HCT116 (cell line): ENCODE measurements at regions not wholly inside any gene's neighbourhood (a gene's known extent, or its start where the extent isn't known, plus 50 kb on each side); places are given as distances from the start of the nearest gene placed in this dataset.

Experiments
- ATAC-seq: fragments of 200-7000 bp; cut with Tn5 transposase; 2 replicates; pipeline ENCODE4 v1.9.1; 2020; ENCODE audit warnings: mild to moderate bottlenecking, moderate library complexity
- BruUV-seq: library from RNA; stranded (reverse); fragments of 400-500 nt; replicated peaks from 2 replicates; lab custom pipeline; 2021; lab: Mats Ljungman, UMichigan
- CTCF ChIA-PET: fragments of 300-600 bp; sonication (Branson Sonifier 250); formaldehyde crosslinking; loops from one replicate; lab custom pipeline; 2021; ENCODE audit warnings: antibody characterized with exemption; lab: Charles Lee
- POLR2A ChIA-PET: fragments of 300-600, 350-600 bp; sonication (Branson Sonifier 250); formaldehyde crosslinking; loops from one replicate; lab custom pipeline; 2021; ENCODE audit warnings: antibody characterized with exemption; lab: Charles Lee
- RAD21 ChIA-PET, 2 experiments: fragments of 300-600 bp; sonication (Branson Sonifier 250); formaldehyde crosslinking; loops; one replicate each; lab custom pipeline; 2023; ENCODE audit warnings: low total read pairs in 2 of 2; ENCODE audit not compliant: uncharacterized antibody in 2 of 2, unreplicated experiment in 2 of 2, low non-redundant PET in 1 of 2; lab: Charles Lee
- DNase-seq: peaks from one replicate; pipeline ENCODE4 v3.0.0-alpha.2; 2010; ENCODE audit warnings: low read depth, low spot score
- H2AFZ ChIP-seq: fragments of 200-600 bp; shearing (Covaris generic), sonication (generic); 2 replicates; pipeline ENCODE4 v1.6.1; 2017; ENCODE audit warnings: low read depth, mixed run types, mixed read lengths, antibody characterized with exemption, low read length; ENCODE audit not compliant: poor library complexity, severe bottlenecking
- H3K27ac ChIP-seq: 2 replicates; pipeline ENCODE4 v1.5.1; 2012; ENCODE audit warnings: low read depth, low read length
- H3K27me3 ChIP-seq: fragments of 200-600 bp; sonication (generic); 2 replicates; pipeline ENCODE4 v1.6.1; 2016; ENCODE audit warnings: mixed run types, low read length, mixed read lengths; ENCODE audit not compliant: insufficient read depth
- H3K36me3 ChIP-seq, 2 experiments: fragments of 200-500 bp in 1 of 2; fragments of 200-600 bp in 1 of 2; sonication (Bioruptor generic) in 1 of 2; sonication (generic) in 1 of 2; 2 replicates each; pipeline versions ENCODE4 v1.5.1 to v1.6.1; 2014 to 2016; ENCODE audit warnings: low read length in 2 of 2, inconsistent platforms in 1 of 2, mixed read lengths in 1 of 2, mixed run types in 1 of 2; ENCODE audit not compliant: insufficient read depth in 2 of 2, control insufficient read depth in 1 of 2
- H3K4me1 ChIP-seq, 2 experiments: fragments of 200-600 bp in 1 of 2; sonication (generic) in 1 of 2; 2 replicates each; pipeline versions ENCODE4 v1.5.1 to v1.6.1; 2012 to 2017; ENCODE audit warnings: low read length in 2 of 2, inconsistent platforms in 1 of 2, mild to moderate bottlenecking in 1 of 2, mixed read lengths in 1 of 2, mixed run types in 1 of 2, moderate library complexity in 1 of 2; ENCODE audit not compliant: insufficient read depth in 2 of 2, control insufficient read depth in 1 of 2
- H3K4me2 ChIP-seq: fragments of 200-600 bp; sonication (generic); 2 replicates; pipeline ENCODE4 v1.6.1; 2017; ENCODE audit warnings: mixed run types, low read length, mixed read lengths
- H3K4me3 ChIP-seq, 2 experiments: fragments of 200-600 bp in 1 of 2; sonication (generic) in 1 of 2; replicated peaks in 1 of 2; 2 replicates each; pipeline ENCODE4 v1.5.1; 2011 to 2016; ENCODE audit warnings: low read length in 2 of 2, control low read depth in 1 of 2, low read depth in 1 of 2, mild to moderate bottlenecking in 1 of 2, mixed read lengths in 1 of 2, mixed run types in 1 of 2
- H3K79me2 ChIP-seq: fragments of 200-600 bp; sonication (generic); 2 replicates; pipeline ENCODE4 v1.6.1; 2017; ENCODE audit warnings: mild to moderate bottlenecking, mixed run types, low read length, moderate library complexity, mixed read lengths; ENCODE audit not compliant: insufficient read depth
- H3K9ac ChIP-seq: fragments of 200-600 bp; sonication (generic); 2 replicates; pipeline ENCODE4 v1.6.1; 2016; ENCODE audit warnings: low read length, mixed read lengths
- H3K9me2 ChIP-seq: fragments of 200-600 bp; sonication (generic), shearing (Covaris generic); 2 replicates; pipeline ENCODE4 v1.6.1; 2017; ENCODE audit warnings: mixed run types, mild to moderate bottlenecking, moderate library complexity; ENCODE audit not compliant: insufficient read depth
- H3K9me3 ChIP-seq, 2 experiments: fragments of 200-500 bp in 1 of 2; fragments of 200-600 bp in 1 of 2; sonication (Bioruptor generic) in 1 of 2; sonication (generic) in 1 of 2; 2 replicates each; pipeline ENCODE4 v1.6.1; 2014 to 2017; ENCODE audit warnings: low read length in 2 of 2, mixed read lengths in 2 of 2, inconsistent platforms in 1 of 2, low read depth in 1 of 2, mild to moderate bottlenecking in 1 of 2, mixed run types in 1 of 2, moderate library complexity in 1 of 2; ENCODE audit not compliant: control insufficient read depth in 1 of 2, insufficient read depth in 1 of 2
- H4K20me1 ChIP-seq: fragments of 200-600 bp; sonication (generic), shearing (Covaris generic); 2 replicates; pipeline ENCODE4 v1.6.1; 2017; ENCODE audit warnings: mixed run types, mild to moderate bottlenecking, moderate library complexity; ENCODE audit not compliant: insufficient read depth
- CBX3 ChIP-seq: IDR thresholded peaks from 2 replicates; pipeline ENCODE4 v1.6.1; 2012; ENCODE audit warnings: low read depth
- CEBPB ChIP-seq: IDR thresholded peaks from 2 replicates; pipeline ENCODE4 v1.6.1; 2012; ENCODE audit warnings: low read depth
- ELF1 ChIP-seq: IDR thresholded peaks from 2 replicates; pipeline ENCODE4 v1.6.1; 2012; ENCODE audit warnings: low read depth, borderline replicate concordance
- EZH2 ChIP-seq: fragments of 200-600 bp; sonication (generic); IDR thresholded peaks from 2 replicates; pipeline ENCODE4 v1.6.1; 2017; ENCODE audit warnings: antibody characterized with exemption, mixed run types
- EZH2phosphoT487 ChIP-seq: fragments of 200-600 bp; IDR thresholded peaks from 2 replicates; pipeline ENCODE4 v1.6.1; 2018; ENCODE audit warnings: antibody characterized with exemption, borderline replicate concordance
- FOSL1 ChIP-seq: IDR thresholded peaks from 2 replicates; pipeline ENCODE4 v1.6.1; 2012; ENCODE audit warnings: low read depth
- JUND ChIP-seq: IDR thresholded peaks from 2 replicates; pipeline ENCODE4 v1.6.1; 2012
- POLR2AphosphoS5 ChIP-seq: IDR thresholded peaks from 2 replicates; pipeline ENCODE4 v1.6.1; 2011; ENCODE audit warnings: mild to moderate bottlenecking, low read depth, low read length, moderate library complexity
- RAD21 ChIP-seq: IDR thresholded peaks from 2 replicates; pipeline ENCODE4 v1.6.1; 2012; ENCODE audit warnings: low read depth, mild to moderate bottlenecking
- SIN3A ChIP-seq: IDR thresholded peaks from 2 replicates; pipeline ENCODE4 v1.6.1; 2012; ENCODE audit warnings: low read depth
- SP1 ChIP-seq: IDR thresholded peaks from 2 replicates; pipeline ENCODE4 v1.6.1; 2012; ENCODE audit warnings: low read depth
- SRF ChIP-seq: IDR thresholded peaks from 2 replicates; pipeline ENCODE4 v1.6.1; 2012; ENCODE audit warnings: low read depth
- YY1 ChIP-seq: IDR thresholded peaks from 2 replicates; pipeline ENCODE4 v1.6.1; 2011; ENCODE audit warnings: low read length, low read depth, moderate library complexity, mild to moderate bottlenecking; ENCODE audit not compliant: insufficient replicate concordance; ENCODE audit errors: extremely low read depth
- ZFX ChIP-seq: fragments of 450-650 bp; IDR thresholded peaks from 2 replicates; pipeline ENCODE4 v1.6.1; 2017
- ZNF274 ChIP-seq: fragments of 200-500 bp; sonication (Bioruptor generic); IDR thresholded peaks from 2 replicates; pipeline ENCODE4 v1.6.1; 2014; ENCODE audit warnings: mild to moderate bottlenecking, low read depth, low read length, inconsistent platforms
- intact Hi-C: fragments of 100-400 bp; cut with micrococcal nuclease; formaldehyde crosslinking; loops from 2 replicates; pipeline ENCODE4 v1.10.0; 2022
- TF ChIP-seq, protein P1 (sequence below), 3 experiments: fragments of 200-600 bp in 1 of 3; sonication (generic) in 1 of 3; IDR thresholded peaks in 2 of 3; conservative IDR thresholded peaks in 1 of 3; 2 replicates each; pipeline ENCODE4 v1.5.1; 2012 to 2017; ENCODE audit warnings: low read depth in 2 of 3, low read length in 2 of 3, antibody characterized with exemption in 1 of 3, borderline replicate concordance in 1 of 3, control low read depth in 1 of 3, mild to moderate bottlenecking in 1 of 3, mixed read lengths in 1 of 3, mixed run types in 1 of 3, moderate library complexity in 1 of 3; ENCODE audit not compliant: insufficient read depth in 1 of 3
- TF ChIP-seq, protein P2 (sequence below): IDR thresholded peaks from 2 replicates; pipeline ENCODE4 v1.6.1; 2012
- TF ChIP-seq, protein P3 (sequence below): IDR thresholded peaks from 2 replicates; pipeline ENCODE4 v1.6.1; 2012
- TF ChIP-seq, protein P4 (sequence below): IDR thresholded peaks from 2 replicates; pipeline ENCODE4 v1.6.1; 2011; ENCODE audit warnings: mild to moderate bottlenecking, low read length, moderate library complexity; ENCODE audit not compliant: insufficient replicate concordance; ENCODE audit errors: extremely low read depth

DNA sequence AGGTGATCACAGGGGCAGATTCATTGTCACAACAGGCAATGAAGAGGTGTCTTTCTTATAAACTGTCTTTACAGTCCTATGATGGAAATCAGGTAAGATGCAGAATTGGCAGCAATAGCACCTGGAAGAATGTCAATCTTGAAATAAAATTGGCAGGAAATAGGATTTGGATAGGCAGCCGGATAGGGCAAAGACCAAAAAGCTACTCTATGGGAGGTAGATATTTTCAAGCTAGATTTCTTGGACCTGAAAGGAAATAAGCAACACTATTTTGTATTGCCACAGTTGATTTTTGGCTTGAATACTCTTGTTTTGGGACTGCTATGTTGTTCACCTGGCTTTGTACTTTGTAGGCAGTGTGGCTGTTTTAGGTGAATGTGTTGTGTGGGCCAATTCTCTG lies 314.2 kb downstream of the SLC7A11 start:
- H3K4me3 ChIP-seq, result no peak overlapping the region
- CTCF ChIA-PET, result no interaction called here
- H3K9ac ChIP-seq, result no peak overlapping the region
- POLR2A ChIA-PET, result no interaction called here
- BruUV-seq, result no TSS peak
- no peak overlapping the region for H3K27ac ChIP-seq
- ATAC-seq (no peak), DNase-seq (no peak)
- intact Hi-C loops, result no loop called here
- H3K9me2 ChIP-seq, result no peaks in the 10 kb centered on the region
- H3K79me2 ChIP-seq, result no peaks in the 10 kb centered on the region
- RAD21 ChIA-PET, result no interaction called here
- H3K36me3 ChIP-seq, result no peaks in the 10 kb centered on the region
- no peaks in the 10 kb centered on the region for H3K27me3 ChIP-seq
- no peak overlapping the region for H3K4me2 ChIP-seq
- no peak overlapping the region for H2AFZ ChIP-seq
- no peaks in the 10 kb centered on the region for H3K4me1 ChIP-seq
- TF ChIP-seq EZH2phosphoT487 (no peak), RAD21 (no peak), CBX3 (no peak), YY1 (no peak), CEBPB (no peak), JUND (no peak), EZH2 (no peak), SIN3A (no peak), SRF (no peak), ZFX (no peak), ELF1 (no peak), FOSL1 (no peak), ZNF274 (no peak), SP1 (no peak), POLR2AphosphoS5 (no peak)
- TF ChIP-seq, protein P1, sequence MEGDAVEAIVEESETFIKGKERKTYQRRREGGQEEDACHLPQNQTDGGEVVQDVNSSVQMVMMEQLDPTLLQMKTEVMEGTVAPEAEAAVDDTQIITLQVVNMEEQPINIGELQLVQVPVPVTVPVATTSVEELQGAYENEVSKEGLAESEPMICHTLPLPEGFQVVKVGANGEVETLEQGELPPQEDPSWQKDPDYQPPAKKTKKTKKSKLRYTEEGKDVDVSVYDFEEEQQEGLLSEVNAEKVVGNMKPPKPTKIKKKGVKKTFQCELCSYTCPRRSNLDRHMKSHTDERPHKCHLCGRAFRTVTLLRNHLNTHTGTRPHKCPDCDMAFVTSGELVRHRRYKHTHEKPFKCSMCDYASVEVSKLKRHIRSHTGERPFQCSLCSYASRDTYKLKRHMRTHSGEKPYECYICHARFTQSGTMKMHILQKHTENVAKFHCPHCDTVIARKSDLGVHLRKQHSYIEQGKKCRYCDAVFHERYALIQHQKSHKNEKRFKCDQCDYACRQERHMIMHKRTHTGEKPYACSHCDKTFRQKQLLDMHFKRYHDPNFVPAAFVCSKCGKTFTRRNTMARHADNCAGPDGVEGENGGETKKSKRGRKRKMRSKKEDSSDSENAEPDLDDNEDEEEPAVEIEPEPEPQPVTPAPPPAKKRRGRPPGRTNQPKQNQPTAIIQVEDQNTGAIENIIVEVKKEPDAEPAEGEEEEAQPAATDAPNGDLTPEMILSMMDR (IDR thresholded peaks at IDR 0.05 in 2 of 3, conservative IDR thresholded peaks at IDR 0.05 in 1 of 3; ENCODE audit: borderline replicate concordance in 1 of 3, insufficient read depth in 1 of 3, low read depth in 2 of 3, low read length in 2 of 3), result no peak
- TF ChIP-seq, protein P2, sequence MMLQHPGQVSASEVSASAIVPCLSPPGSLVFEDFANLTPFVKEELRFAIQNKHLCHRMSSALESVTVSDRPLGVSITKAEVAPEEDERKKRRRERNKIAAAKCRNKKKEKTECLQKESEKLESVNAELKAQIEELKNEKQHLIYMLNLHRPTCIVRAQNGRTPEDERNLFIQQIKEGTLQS, result no peak
- TF ChIP-seq, protein P3, sequence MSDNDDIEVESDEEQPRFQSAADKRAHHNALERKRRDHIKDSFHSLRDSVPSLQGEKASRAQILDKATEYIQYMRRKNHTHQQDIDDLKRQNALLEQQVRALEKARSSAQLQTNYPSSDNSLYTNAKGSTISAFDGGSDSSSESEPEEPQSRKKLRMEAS, result no peak
- TF ChIP-seq, protein P4, sequence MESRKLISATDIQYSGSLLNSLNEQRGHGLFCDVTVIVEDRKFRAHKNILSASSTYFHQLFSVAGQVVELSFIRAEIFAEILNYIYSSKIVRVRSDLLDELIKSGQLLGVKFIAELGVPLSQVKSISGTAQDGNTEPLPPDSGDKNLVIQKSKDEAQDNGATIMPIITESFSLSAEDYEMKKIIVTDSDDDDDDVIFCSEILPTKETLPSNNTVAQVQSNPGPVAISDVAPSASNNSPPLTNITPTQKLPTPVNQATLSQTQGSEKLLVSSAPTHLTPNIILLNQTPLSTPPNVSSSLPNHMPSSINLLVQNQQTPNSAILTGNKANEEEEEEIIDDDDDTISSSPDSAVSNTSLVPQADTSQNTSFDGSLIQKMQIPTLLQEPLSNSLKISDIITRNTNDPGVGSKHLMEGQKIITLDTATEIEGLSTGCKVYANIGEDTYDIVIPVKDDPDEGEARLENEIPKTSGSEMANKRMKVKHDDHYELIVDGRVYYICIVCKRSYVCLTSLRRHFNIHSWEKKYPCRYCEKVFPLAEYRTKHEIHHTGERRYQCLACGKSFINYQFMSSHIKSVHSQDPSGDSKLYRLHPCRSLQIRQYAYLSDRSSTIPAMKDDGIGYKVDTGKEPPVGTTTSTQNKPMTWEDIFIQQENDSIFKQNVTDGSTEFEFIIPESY, result no peak
- H4K20me1 ChIP-seq, result no peaks in the 10 kb centered on the region
- no peaks in the 10 kb centered on the region for H3K9me3 ChIP-seq
